HG03378 (cell line): ENCODE measurements at regions not wholly inside any gene's neighbourhood (a gene's known extent, or its start where the extent isn't known, plus 50 kb on each side); places are given as distances from the start of the nearest gene placed in this dataset.

Source experiments
- ATAC-seq: cut with Tn5 transposase; IDR thresholded peaks from one replicate; pipeline ENCODE4 v1.9.1; 2021; ENCODE audit warnings: mild to moderate bottlenecking, moderate library complexity; ENCODE audit not compliant: unreplicated experiment

- ATAC-seq = no peak
Measured at GRCh38 chr13:44171156-44171555, 202.5 kb upstream of the SERP2 start.

GRCh38 chr13:44171861-44172260 lies 201.8 kb upstream of the SERP2 start:
- no peak for ATAC-seq

GRCh38 chr13:44172281-44172810 lies 201.3 kb upstream of the SERP2 start:
- ATAC-seq = no peak

GRCh38 chr13:44174769-44175425 lies 198.7 kb upstream of the SERP2 start:
- ATAC-seq = no peak

- no peak for ATAC-seq
Measured at GRCh38 chr13:44176173-44176572, 197.5 kb upstream of the SERP2 start.

GRCh38 chr13:44180876-44181536 lies 192.6 kb upstream of the SERP2 start:
- no peak for ATAC-seq

GRCh38 chr13:44181931-44182330 lies 191.7 kb upstream of the SERP2 start:
- no peak for ATAC-seq

GRCh38 chr13:44184740-44185139 lies 188.9 kb upstream of the SERP2 start:
- no peak for ATAC-seq

- no peak for ATAC-seq
Measured at GRCh38 chr13:44188257-44188656, 185.4 kb upstream of the SERP2 start.

GRCh38 chr13:44189085-44189484 lies 184.5 kb upstream of the SERP2 start:
- ATAC-seq = no peak

GRCh38 chr13:44191103-44191502 lies 182.5 kb upstream of the SERP2 start:
- ATAC-seq = no peak

GRCh38 chr13:44191504-44192171 lies 182.0 kb upstream of the SERP2 start:
- ATAC-seq = no peak

- ATAC-seq = no peak
Measured at GRCh38 chr13:44193731-44194130, 179.9 kb upstream of the SERP2 start.

- ATAC-seq = no peak
Measured at GRCh38 chr13:44195245-44195644, 178.4 kb upstream of the SERP2 start.

GRCh38 chr13:44196196-44196751 lies 177.3 kb upstream of the SERP2 start:
- no peak for ATAC-seq

- peak; percentile 95 for ATAC-seq
Measured at GRCh38 chr13:44197791-44198770, 175.5 kb upstream of the SERP2 start.

- no peak for ATAC-seq
Measured at GRCh38 chr13:44198826-44199225, 174.8 kb upstream of the SERP2 start.

GRCh38 chr13:44199627-44200207 lies 173.9 kb upstream of the SERP2 start:
- ATAC-seq = no peak

GRCh38 chr13:44206434-44206833 lies 167.2 kb upstream of the SERP2 start:
- ATAC-seq = no peak

- no peak for ATAC-seq
Measured at GRCh38 chr13:44207476-44207875, 166.1 kb upstream of the SERP2 start.
